ENCODE measurements at regions not wholly inside any gene's neighbourhood (a gene's known extent, or its start where the extent isn't known, plus 50 kb on each side); places are given as distances from the start of the nearest gene placed in this dataset.

DNA sequence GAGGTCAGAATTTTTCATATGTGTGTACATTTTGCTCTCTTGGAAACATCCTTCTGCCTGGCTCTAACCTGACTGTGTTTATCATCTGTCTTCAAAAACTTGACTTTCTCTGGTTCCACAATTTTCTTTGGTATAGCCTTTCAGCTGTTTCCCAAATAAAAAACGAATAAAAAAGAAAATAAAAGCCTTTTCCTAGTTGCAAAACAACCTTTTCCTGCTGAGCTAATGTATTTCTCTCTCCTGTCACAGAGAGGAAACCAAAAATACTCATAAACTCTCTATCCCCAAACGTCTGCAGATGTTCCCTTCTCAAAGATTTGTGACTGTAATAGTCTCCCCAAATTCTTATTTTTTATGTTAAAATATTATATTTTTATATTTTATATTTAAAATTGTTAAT lies 505.3 kb upstream of the SLC39A10 start:
- H3K36me3 ChIP-seq (replicated peaks in 1 of 2; ENCODE audit: control insufficient read depth in 1 of 2, insufficient read depth in 2 of 2, low read length in 2 of 2), result no peaks in the 10 kb centered on the region
- H2AFZ ChIP-seq (ENCODE audit: insufficient read depth, low read depth, low read length, poor library complexity, severe bottlenecking), result no peak overlapping the region
- H3K79me2 ChIP-seq (ENCODE audit: insufficient read depth, low read length), result no peaks in the 10 kb centered on the region
- WGBS (ENCODE audit: insufficient coverage), result 0% methylated on average over 1 of the region's 2 CpGs
- Mint-ChIP-seq H3K4me3 (no peak overlapping the region), H3K27me3 (ENCODE audit: low read depth in 3 of 3) (no peaks in the 10 kb centered on the region), H3K36me3 (no peaks in the 10 kb centered on the region), H3K27ac (no peak overlapping the region), H3K9me3 (peaks cover 0 to 4% (median 0%) of the 10 kb centered on the region in 7 donors), H3K4me1 (no peaks in the 10 kb centered on the region)
- DNase-seq, result no peak
- TF ChIP-seq, protein P1, sequence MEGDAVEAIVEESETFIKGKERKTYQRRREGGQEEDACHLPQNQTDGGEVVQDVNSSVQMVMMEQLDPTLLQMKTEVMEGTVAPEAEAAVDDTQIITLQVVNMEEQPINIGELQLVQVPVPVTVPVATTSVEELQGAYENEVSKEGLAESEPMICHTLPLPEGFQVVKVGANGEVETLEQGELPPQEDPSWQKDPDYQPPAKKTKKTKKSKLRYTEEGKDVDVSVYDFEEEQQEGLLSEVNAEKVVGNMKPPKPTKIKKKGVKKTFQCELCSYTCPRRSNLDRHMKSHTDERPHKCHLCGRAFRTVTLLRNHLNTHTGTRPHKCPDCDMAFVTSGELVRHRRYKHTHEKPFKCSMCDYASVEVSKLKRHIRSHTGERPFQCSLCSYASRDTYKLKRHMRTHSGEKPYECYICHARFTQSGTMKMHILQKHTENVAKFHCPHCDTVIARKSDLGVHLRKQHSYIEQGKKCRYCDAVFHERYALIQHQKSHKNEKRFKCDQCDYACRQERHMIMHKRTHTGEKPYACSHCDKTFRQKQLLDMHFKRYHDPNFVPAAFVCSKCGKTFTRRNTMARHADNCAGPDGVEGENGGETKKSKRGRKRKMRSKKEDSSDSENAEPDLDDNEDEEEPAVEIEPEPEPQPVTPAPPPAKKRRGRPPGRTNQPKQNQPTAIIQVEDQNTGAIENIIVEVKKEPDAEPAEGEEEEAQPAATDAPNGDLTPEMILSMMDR (IDR thresholded peaks at IDR 0.05), result no peak
- no peaks in the 10 kb centered on the region for H3K27me3 ChIP-seq (ENCODE audit: control insufficient read depth in 2 of 2, insufficient read depth in 2 of 2, low read length in 2 of 2)
- no peak overlapping the region for H3K4me3 ChIP-seq (replicated peaks in 1 of 3; ENCODE audit: low read depth in 2 of 3, low read length in 3 of 3)
- H3K9me3 ChIP-seq (replicated peaks in 1 of 2; ENCODE audit: control insufficient read depth in 1 of 2, insufficient read depth in 1 of 2, low read length in 2 of 2), result no peaks in the 10 kb centered on the region
- H3K4me1 ChIP-seq (ENCODE audit: control insufficient read depth in 1 of 2, insufficient read depth in 2 of 2, low read length in 2 of 2), result no peaks in the 10 kb centered on the region
- no peak overlapping the region for H3K27ac ChIP-seq (ENCODE audit: low read depth in 1 of 2, low read length in 2 of 2)
- no peak overlapping the region for H3K4me2 ChIP-seq (replicated peaks; ENCODE audit: extremely low read depth, low read length, poor library complexity, severe bottlenecking)
- no peak overlapping the region for H3K9ac ChIP-seq (ENCODE audit: insufficient read depth, low read length, poor library complexity, severe bottlenecking)
- intact Hi-C loops (cut with micrococcal nuclease), result no loop called here
- no peaks in the 10 kb centered on the region for H4K20me1 ChIP-seq (ENCODE audit: insufficient read depth, low read length)

- H3K4me1 Mint-ChIP-seq, result no peaks in the 10 kb centered on the region
- H3K9me3 Mint-ChIP-seq, result peaks cover 0 to 4% (median 2%) of the 10 kb centered on the region in 7 donors
- Histone ChIP-seq H3K27me3 (ENCODE audit: control insufficient read depth in 2 of 2, insufficient read depth in 2 of 2, low read length in 2 of 2) (no peaks in the 10 kb centered on the region), H3K9me3 (replicated peaks in 1 of 2; ENCODE audit: control insufficient read depth in 1 of 2, insufficient read depth in 1 of 2, low read length in 2 of 2) (no peaks in the 10 kb centered on the region), H3K4me1 (ENCODE audit: control insufficient read depth in 1 of 2, insufficient read depth in 2 of 2, low read length in 2 of 2) (no peaks in the 10 kb centered on the region), H4K20me1 (ENCODE audit: insufficient read depth, low read length) (no peaks in the 10 kb centered on the region), H3K36me3 (replicated peaks in 1 of 2; ENCODE audit: control insufficient read depth in 1 of 2, insufficient read depth in 2 of 2, low read length in 2 of 2) (no peaks in the 10 kb centered on the region), H3K27ac (ENCODE audit: low read depth in 1 of 2, low read length in 2 of 2) (no peak overlapping the region), H3K79me2 (ENCODE audit: insufficient read depth, low read length) (no peaks in the 10 kb centered on the region), H3K9ac (ENCODE audit: insufficient read depth, low read length, poor library complexity, severe bottlenecking) (no peak overlapping the region), H2AFZ (ENCODE audit: insufficient read depth, low read depth, low read length, poor library complexity, severe bottlenecking) (no peak overlapping the region), H3K4me2 (replicated peaks; ENCODE audit: extremely low read depth, low read length, poor library complexity, severe bottlenecking) (no peak overlapping the region), H3K4me3 (replicated peaks in 1 of 3; ENCODE audit: low read depth in 2 of 3, low read length in 3 of 3) (no peak overlapping the region)
- H3K36me3 Mint-ChIP-seq, result no peaks in the 10 kb centered on the region
- H3K4me3 Mint-ChIP-seq, result no peak overlapping the region
- TF ChIP-seq, protein P1 (IDR thresholded peaks at IDR 0.05), result no peak
- DNase-seq, result no peak
- intact Hi-C loops (cut with micrococcal nuclease), result no loop called here
- no peak overlapping the region for H3K27ac Mint-ChIP-seq
- no CpG with 5 or more reads among the region's 2 CpGs for WGBS (ENCODE audit: insufficient coverage)
- no peaks in the 10 kb centered on the region for H3K27me3 Mint-ChIP-seq (ENCODE audit: low read depth in 3 of 3)
Measured at GRCh38 chr2:195150819-195151218, 506.2 kb upstream of the SLC39A10 start.

Measured in CD14-positive monocyte (primary cell).